HUES64 (cell line): ENCODE measurements at regions not wholly inside any gene's neighbourhood (a gene's known extent, or its start where the extent isn't known, plus 50 kb on each side); places are given as distances from the start of the nearest gene placed in this dataset.

Source experiments
- H3K27ac ChIP-seq: 2 replicates; pipeline ENCODE4 v1.7.0; 2013; ENCODE audit warnings: low read depth, low read length, inconsistent platforms
- H3K27me3 ChIP-seq: 2 replicates; pipeline ENCODE4 v1.6.1; 2013; ENCODE audit warnings: mild to moderate bottlenecking, low read length; ENCODE audit not compliant: insufficient read depth
- H3K36me3 ChIP-seq: 2 replicates; pipeline ENCODE4 v1.6.1; 2013; ENCODE audit warnings: mild to moderate bottlenecking, low read length; ENCODE audit not compliant: insufficient read depth
- H3K4me1 ChIP-seq: 2 replicates; pipeline ENCODE4 v1.6.1; 2013; ENCODE audit warnings: mild to moderate bottlenecking, low read length, moderate library complexity; ENCODE audit not compliant: insufficient read depth
- H3K4me3 ChIP-seq: 2 replicates; pipeline ENCODE4 v1.5.1; 2013; ENCODE audit warnings: mild to moderate bottlenecking, low read length, moderate library complexity
- H3K9ac ChIP-seq: 2 replicates; pipeline ENCODE4 v1.6.1; 2013; ENCODE audit warnings: mild to moderate bottlenecking, low read depth, low read length
- H3K9me3 ChIP-seq: 2 replicates; pipeline ENCODE4 v1.6.1; 2013; ENCODE audit warnings: low read depth, low read length; ENCODE audit not compliant: insufficient read depth
- WGBS: fragments of 150-250, 120-280 bp; methylation state at CpG from one replicate; pipeline ENCODE4 v1.1.7; 2013; ENCODE audit warnings: missing lambda C conversion rate; 5-methylcytosine and 5-hydroxymethylcytosine counted together

DNA sequence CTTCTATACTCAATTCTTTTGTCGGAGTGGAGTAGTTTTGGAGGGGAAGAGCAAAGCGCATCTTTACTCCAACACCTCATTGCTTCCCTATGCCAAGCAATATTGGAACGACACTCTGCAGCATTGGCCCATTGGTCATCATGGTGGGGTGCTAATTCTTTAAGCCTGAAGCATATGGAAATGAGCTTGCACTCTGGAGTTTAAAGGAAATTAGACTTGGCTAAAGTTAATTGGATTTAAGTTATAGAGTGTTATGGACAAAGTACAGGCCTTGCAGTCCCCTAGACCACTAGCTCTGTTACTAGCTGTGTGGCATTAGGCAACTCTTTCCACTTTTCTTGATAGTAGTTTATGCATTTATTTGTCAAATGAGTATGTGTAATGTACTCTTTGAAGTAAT, 568.3 kb upstream of the TENM4 start:
- Histone ChIP-seq H3K4me3 (no peak overlapping the region), H3K9me3 (no peaks in the 10 kb centered on the region)
- WGBS, result 92% methylated on average over 3 of the region's 3 CpGs

DNA sequence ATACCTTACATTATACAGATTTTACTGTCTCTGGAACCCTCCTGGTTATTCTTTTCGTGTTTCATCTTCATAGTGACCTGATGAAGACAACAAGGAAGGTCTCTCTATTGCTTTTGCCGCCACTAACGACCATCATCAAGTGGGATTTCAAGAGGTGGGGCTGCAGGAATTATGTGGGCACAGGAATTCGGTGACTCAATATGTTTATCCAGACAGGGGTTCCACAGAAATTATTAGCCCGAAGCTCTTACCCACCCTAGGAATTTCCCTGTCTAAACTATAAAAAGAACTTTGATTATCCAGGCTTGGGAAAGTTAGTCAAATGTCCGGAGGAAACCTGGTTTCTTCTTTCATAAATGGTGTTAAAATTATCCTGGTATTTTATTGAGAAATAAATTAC, 566.8 kb upstream of the TENM4 start:
- Histone ChIP-seq H3K4me1 (no peaks in the 10 kb centered on the region), H3K27me3 (no peaks in the 10 kb centered on the region), H3K9ac (no peak overlapping the region), H3K27ac (no peak overlapping the region), H3K4me3 (no peak overlapping the region), H3K9me3 (no peaks in the 10 kb centered on the region), H3K36me3 (no peaks in the 10 kb centered on the region)
- 95% methylated on average over 5 of the region's 6 CpGs for WGBS

More for the DNA sequence above, 568.3 kb upstream of the TENM4 start:
- Histone ChIP-seq H3K27me3 (no peaks in the 10 kb centered on the region), H3K36me3 (no peaks in the 10 kb centered on the region), H3K27ac (no peak overlapping the region), H3K9ac (no peak overlapping the region), H3K4me1 (no peaks in the 10 kb centered on the region)

DNA sequence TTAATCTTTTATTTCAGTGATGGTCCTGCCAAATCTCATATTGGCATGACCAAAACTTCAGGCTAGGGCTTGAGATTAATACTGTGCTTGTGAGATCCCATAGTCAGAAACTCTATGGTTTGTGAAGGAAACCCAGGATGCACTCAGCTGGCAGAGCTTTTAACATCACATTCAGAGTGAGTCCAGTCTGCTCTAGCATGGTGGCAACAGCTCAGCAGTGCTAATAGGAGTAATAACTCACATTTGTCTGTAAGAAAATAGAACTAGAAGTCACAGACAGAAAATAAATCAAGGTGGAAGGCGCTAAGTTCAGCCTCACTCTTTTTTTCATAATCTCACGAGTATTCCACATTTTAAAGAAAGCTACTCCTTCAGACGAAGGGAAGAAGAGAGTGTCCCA, 549.3 kb upstream of the TENM4 start:
- Histone ChIP-seq H3K9ac (no peak overlapping the region), H3K4me3 (no peak overlapping the region), H3K27ac (no peak overlapping the region), H3K27me3 (no peaks in the 10 kb centered on the region), H3K4me1 (no peaks in the 10 kb centered on the region), H3K36me3 (no peaks in the 10 kb centered on the region), H3K9me3 (no peaks in the 10 kb centered on the region)
- 93% methylated on average over 3 of the region's 3 CpGs for WGBS

DNA sequence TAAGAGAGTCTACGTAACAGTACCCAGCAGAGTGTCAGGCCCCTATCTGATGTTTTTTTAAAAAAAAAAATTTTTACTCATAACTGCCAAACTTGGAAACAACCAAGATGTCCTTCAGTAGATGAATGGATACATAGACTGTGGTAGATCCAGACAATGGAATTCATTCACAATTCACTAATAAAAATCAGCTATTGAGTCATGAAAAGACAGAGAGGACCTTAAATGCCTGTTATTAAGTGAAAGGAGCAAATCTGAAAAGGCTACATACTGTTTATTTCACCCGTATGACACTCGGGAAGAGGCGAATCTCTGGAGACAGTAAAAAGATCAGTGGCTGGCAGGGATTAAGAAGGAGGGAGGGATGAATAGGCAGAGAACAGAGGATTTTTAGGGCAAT, 541.4 kb upstream of the TENM4 start:
- no peaks in the 10 kb centered on the region for H3K9me3 ChIP-seq
- H3K4me3 ChIP-seq, result no peak overlapping the region
- 97% methylated on average over 4 of the region's 4 CpGs for WGBS

DNA sequence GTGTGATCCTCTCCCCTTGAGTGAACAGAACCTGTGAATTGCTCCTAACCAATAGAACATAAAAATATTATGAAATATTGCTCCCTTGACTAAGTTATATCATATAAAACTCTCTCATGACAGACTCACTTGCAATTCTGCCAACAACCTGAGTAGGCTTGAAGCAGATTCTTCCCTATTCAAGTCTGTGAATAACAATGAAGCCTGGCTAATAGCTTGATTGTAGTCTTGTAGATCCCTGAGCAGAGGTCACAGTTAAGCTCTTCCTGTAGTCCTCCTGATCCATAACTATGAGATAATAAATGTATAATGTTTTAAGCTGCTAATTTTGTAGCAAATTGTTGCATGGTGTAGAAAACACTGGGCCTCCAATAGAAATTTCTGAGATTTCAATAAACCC, 540.1 kb upstream of the TENM4 start:
- H3K4me1 ChIP-seq, result peaks cover 6% of the 10 kb centered on the region; the same call in 1 of the 2 replicates
- no peak overlapping the region for H3K27ac ChIP-seq
- no peaks in the 10 kb centered on the region for H3K27me3 ChIP-seq
- no peak overlapping the region for H3K9ac ChIP-seq
- H3K9me3 ChIP-seq, result no peaks in the 10 kb centered on the region
- H3K36me3 ChIP-seq, result no peaks in the 10 kb centered on the region
- H3K4me3 ChIP-seq, result no peak overlapping the region

More for the DNA sequence above, 541.4 kb upstream of the TENM4 start:
- Histone ChIP-seq H3K27ac (no peak overlapping the region), H3K9ac (no peak overlapping the region), H3K36me3 (no peaks in the 10 kb centered on the region), H3K4me1 (peaks cover 6% of the 10 kb centered on the region; the same call in 1 of the 2 replicates), H3K27me3 (no peaks in the 10 kb centered on the region)

DNA sequence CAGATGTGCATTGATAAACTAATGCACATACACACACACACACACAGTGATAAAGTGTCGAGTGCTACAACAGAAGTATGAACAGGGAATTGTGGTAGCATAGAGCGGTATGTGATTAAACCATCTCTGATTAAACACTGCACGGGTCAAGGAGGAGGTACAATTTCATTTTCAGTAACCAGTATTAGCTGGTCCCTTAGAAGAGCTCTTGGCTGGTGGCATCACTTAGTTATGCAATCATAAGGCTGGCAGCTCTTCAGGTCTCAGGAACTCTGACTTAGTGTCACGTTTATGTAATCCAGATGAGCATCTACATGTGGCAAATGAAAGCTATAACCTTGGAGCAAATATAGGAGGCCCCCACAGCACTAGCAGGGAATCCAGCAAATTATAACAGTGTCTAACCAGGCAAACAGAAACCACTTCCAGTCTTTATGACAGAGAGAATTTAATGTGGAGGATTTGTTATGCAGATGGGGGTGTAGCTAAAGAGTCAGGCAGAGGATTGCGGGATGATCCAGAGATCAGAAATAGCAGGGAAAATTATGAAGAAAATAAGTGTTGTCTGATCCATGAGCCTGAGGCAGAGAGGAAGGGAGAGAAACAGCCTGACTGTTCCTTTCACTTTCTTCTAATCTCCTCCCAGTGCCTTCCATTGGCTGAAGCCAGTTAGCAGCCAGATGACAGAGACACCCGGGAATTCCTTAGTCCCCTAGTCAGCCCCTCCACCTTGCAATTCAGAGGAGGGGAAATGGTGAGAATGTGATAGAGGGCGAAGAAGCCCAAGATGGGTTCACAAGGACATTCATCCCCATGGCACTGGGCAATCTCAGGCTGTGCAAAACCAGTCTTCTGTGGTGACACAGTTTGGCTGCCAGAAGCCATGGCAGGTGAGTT, 533.1 kb upstream of the TENM4 start:
- Histone ChIP-seq H3K36me3 (no peaks in the 10 kb centered on the region), H3K4me1 (peaks cover 3% of the 10 kb centered on the region; the same call in 1 of the 2 replicates), H3K4me3 (no peak overlapping the region), H3K27me3 (no peaks in the 10 kb centered on the region), H3K27ac (no peak overlapping the region), H3K9ac (no peak overlapping the region), H3K9me3 (no peaks in the 10 kb centered on the region)
- WGBS, result 87% methylated on average over 6 of the region's 7 CpGs

DNA sequence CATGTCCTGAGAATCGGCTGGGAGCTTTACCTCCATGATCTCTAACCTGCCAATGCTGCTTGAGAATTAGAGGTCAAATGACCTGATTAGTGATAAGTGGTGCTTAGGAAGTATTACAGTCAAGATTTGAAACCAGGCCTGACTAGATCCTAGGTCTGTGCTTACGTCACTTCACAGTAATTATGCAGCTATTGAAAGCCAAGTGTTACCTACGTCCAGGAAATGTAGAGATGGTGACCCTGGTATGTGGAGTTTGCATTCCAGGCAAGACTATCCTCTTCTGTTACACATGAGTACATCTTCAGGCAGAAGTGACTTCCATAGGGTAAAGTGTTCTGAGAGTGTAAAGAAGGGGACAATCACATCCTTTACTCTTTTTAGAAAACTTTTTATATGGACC, 530.4 kb upstream of the TENM4 start:
- no peaks in the 10 kb centered on the region for H3K9me3 ChIP-seq
- no peaks in the 10 kb centered on the region for H3K36me3 ChIP-seq
- H3K27ac ChIP-seq, result no peak overlapping the region
- no peaks in the 10 kb centered on the region for H3K27me3 ChIP-seq
- H3K9ac ChIP-seq, result no peak overlapping the region
- peaks cover 3% of the 10 kb centered on the region; the same call in 1 of the 2 replicates for H3K4me1 ChIP-seq
- WGBS, result 97% methylated on average over 3 of the region's 3 CpGs
- H3K4me3 ChIP-seq, result no peak overlapping the region

DNA sequence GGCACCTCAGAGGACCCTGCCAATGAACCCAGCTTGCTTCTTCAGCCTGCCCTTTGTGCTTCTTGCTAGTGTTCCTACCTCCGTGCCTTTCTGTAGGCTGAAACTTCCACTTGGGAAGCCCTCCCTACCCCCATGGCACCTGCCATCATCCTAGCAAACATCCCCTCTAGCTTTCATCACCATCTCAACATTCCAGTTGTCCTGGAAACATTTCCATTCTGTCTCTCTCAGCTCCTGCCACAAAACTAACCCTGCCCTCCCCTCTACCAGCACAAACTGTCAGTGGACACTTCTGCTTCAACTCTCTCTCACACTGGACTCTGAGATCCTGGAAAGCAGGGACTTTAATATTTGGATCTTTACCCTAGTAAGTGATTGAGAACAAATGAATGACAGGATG, 525.8 kb upstream of the TENM4 start:
- Histone ChIP-seq H3K36me3 (no peaks in the 10 kb centered on the region), H3K4me1 (no peaks in the 10 kb centered on the region), H3K9me3 (no peaks in the 10 kb centered on the region), H3K4me3 (no peak overlapping the region), H3K27me3 (no peaks in the 10 kb centered on the region), H3K27ac (no peak overlapping the region), H3K9ac (no peak overlapping the region)
- WGBS, result 90% methylated on average over 1 of the region's 1 CpG

DNA sequence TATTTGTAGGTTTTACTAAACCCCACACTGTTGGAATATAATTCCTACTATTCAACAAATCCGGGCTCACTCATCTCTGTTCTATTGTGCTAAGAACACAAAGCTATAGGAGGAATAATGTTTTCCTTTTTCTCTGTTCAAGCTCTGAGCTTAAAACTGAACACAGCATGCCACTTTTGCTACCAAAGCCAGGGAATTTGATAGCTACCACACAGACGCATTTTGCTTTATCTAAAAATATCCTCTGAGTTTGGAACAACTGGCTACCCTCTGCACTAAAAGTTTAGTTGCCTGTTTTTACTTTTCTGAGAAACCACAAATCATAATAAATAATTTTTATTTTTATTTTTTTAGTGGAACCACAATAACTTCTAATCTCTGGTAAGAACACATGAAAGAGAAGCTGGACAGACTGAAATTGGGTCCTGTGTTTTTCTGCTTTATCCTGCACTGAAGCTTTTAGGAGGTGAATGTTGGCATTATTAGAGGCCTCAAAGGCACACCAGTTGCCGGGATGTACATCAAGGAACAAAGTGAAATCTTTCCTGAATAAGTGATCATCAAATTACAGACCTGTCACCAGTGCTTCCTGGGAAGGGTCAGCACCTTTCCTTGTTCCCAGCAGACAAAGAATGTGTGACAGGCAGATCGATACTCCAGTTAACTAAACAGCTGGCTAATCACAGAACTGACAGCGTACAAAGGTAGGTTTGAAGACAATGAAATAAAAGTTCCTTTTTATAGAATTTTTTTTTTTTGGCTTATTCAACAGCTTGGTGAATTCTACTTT, 523.2 kb upstream of the TENM4 start:
- H3K9ac ChIP-seq, result no peak overlapping the region
- H3K36me3 ChIP-seq, result no peaks in the 10 kb centered on the region
- no peaks in the 10 kb centered on the region for H3K27me3 ChIP-seq
- peaks cover 9% of the 10 kb centered on the region for H3K9me3 ChIP-seq
- H3K27ac ChIP-seq, result no peak overlapping the region
- H3K4me1 ChIP-seq, result no peaks in the 10 kb centered on the region
- no peak overlapping the region for H3K4me3 ChIP-seq
- WGBS, result 87% methylated on average over 5 of the region's 5 CpGs

DNA sequence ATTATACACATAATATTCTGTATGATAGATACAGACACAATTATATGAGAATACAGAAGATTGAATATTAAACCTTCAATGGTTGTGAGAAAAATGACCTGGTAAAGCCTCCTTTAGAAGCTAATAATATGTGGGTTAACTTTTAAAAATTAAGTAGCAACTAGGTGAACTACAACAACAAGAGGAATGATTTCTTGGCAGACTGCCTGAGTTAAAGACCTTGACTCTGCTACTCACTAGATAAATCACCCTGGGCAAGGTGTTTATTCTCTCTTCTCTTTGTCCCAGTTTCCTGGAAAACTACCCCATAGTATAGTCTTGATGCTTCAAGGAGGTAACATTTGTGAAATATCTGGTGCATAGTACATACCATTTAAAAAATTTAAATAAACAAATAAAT, 519.6 kb upstream of the TENM4 start:
- Histone ChIP-seq H3K27me3 (no peaks in the 10 kb centered on the region), H3K4me3 (no peak overlapping the region), H3K9me3 (peaks cover 17% of the 10 kb centered on the region), H3K9ac (no peak overlapping the region), H3K4me1 (no peaks in the 10 kb centered on the region), H3K27ac (no peak overlapping the region), H3K36me3 (0 out of 2 replicates have a peak, but pooled peaks cover 3% of the 10 kb centered on the region)

DNA sequence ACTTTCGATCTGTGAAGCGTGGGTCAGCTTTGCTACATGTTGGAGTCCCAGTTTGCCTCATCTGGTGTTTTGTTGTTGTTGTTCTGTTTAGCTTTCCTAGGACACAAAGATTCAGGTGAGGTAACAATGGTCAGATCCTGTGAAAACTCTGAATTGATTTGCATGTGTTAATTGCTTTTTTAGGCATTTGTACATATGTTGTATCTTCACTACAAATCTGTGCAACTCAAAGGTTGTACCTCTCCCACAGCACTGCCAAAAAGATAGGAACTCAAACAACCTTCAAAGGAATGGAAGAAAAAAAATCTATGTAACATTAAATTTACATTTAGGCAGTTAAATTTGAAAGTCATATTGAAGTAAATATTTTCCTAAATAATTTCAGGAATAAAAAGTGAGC, 518.5 kb upstream of the TENM4 start:
- H3K4me3 ChIP-seq, result no peak overlapping the region
- WGBS, result 93% methylated on average over 2 of the region's 2 CpGs
- no peaks in the 10 kb centered on the region for H3K27me3 ChIP-seq
- no peak overlapping the region for H3K27ac ChIP-seq
- no peaks in the 10 kb centered on the region for H3K4me1 ChIP-seq
- no peak overlapping the region for H3K9ac ChIP-seq
- 0 out of 2 replicates have a peak, but pooled peaks cover 3% of the 10 kb centered on the region for H3K36me3 ChIP-seq
- H3K9me3 ChIP-seq, result peaks cover 17% of the 10 kb centered on the region
